Neural progenitor cell (in vitro differentiated cells): ENCODE measurements at regions not wholly inside any gene's neighbourhood (a gene's known extent, or its start where the extent isn't known, plus 50 kb on each side); places are given as distances from the start of the nearest gene placed in this dataset.

ENCODE experiments used
- DNase-seq: peaks from one replicate; pipeline ENCODE4 v3.0.0-alpha.2; 2016; ENCODE audit warnings: low spot score
- H2AFZ ChIP-seq: fragments of 200-600 bp; sonication (generic); replicated peaks from 2 replicates; pipeline ENCODE4 v1.6.1; 2016; ENCODE audit warnings: antibody characterized with exemption
- H3F3A ChIP-seq: fragments of 200-600 bp; sonication (generic); 2 replicates; pipeline ENCODE4 v1.6.1; 2016; ENCODE audit warnings: antibody characterized with exemption, low read depth
- H3K27ac ChIP-seq: fragments of 200-600 bp; sonication (generic); 2 replicates; pipeline ENCODE4 v1.5.1; 2016; ENCODE audit warnings: mild to moderate bottlenecking
- H3K27me3 ChIP-seq: fragments of 200-600 bp; sonication (generic); 2 replicates; pipeline ENCODE4 v1.6.1; 2016; ENCODE audit warnings: mild to moderate bottlenecking, moderate library complexity
- H3K36me3 ChIP-seq: fragments of 200-600 bp; sonication (generic); 2 replicates; pipeline ENCODE4 v1.5.1; 2016
- H3K4me1 ChIP-seq: fragments of 200-600 bp; sonication (generic); 2 replicates; pipeline ENCODE4 v1.6.1; 2016; ENCODE audit warnings: mixed run types
- H3K4me2 ChIP-seq: fragments of 200-600 bp; sonication (generic); 2 replicates; pipeline ENCODE4 v1.6.1; 2016
- H3K4me3 ChIP-seq: fragments of 200-600 bp; sonication (generic); 2 replicates; pipeline ENCODE4 v1.5.1; 2016
- H3K79me2 ChIP-seq: fragments of 200-600 bp; sonication (generic); 2 replicates; pipeline ENCODE4 v1.6.1; 2016; ENCODE audit warnings: low read depth
- H3K9ac ChIP-seq: fragments of 200-600 bp; sonication (generic); 2 replicates; pipeline ENCODE4 v1.6.1; 2016
- H3K9me3 ChIP-seq: fragments of 200-600 bp; sonication (generic); 2 replicates; pipeline ENCODE4 v1.5.1; 2016; ENCODE audit warnings: low read depth
- H4K20me1 ChIP-seq: fragments of 200-600 bp; sonication (generic); 2 replicates; pipeline ENCODE4 v1.6.1; 2016; ENCODE audit warnings: low read depth
- H3K27ac Mint-ChIP-seq: 3 replicates; pipeline ENCODE4 v1.8.0; 2021; ENCODE audit warnings: mixed read lengths
- H3K27me3 Mint-ChIP-seq: 2 replicates; pipeline ENCODE4 v1.8.0; 2022; ENCODE audit warnings: low read depth, mild to moderate bottlenecking, inconsistent platforms, moderate library complexity, mixed read lengths; ENCODE audit not compliant: insufficient read depth
- H3K36me3 Mint-ChIP-seq: 3 replicates; pipeline ENCODE4 v1.8.0; 2021; ENCODE audit warnings: mixed read lengths
- H3K4me1 Mint-ChIP-seq: 3 replicates; pipeline ENCODE4 v1.8.0; 2021; ENCODE audit warnings: mixed read lengths
- H3K4me3 Mint-ChIP-seq: 3 replicates; pipeline ENCODE4 v1.8.0; 2021; ENCODE audit warnings: mild to moderate bottlenecking, moderate library complexity, mixed read lengths
- H3K9me3 Mint-ChIP-seq: 3 replicates; pipeline ENCODE4 v1.8.0; 2020; ENCODE audit warnings: mixed read lengths
- CTCF ChIP-seq: fragments of 200-600 bp; sonication (generic); IDR thresholded peaks from 2 replicates; pipeline ENCODE4 v1.5.1; 2017; ENCODE audit warnings: antibody characterized with exemption, mild to moderate bottlenecking
- EZH2 ChIP-seq: fragments of 200-600 bp; sonication (generic); IDR thresholded peaks from 2 replicates; pipeline ENCODE4 v1.6.1; 2017; ENCODE audit warnings: antibody characterized with exemption, mild to moderate bottlenecking, moderate library complexity
- EZH2phosphoT487 ChIP-seq: fragments of 200-600 bp; sonication (generic); IDR thresholded peaks from 2 replicates; pipeline ENCODE4 v1.6.1; 2017; ENCODE audit warnings: antibody characterized with exemption

GRCh38 chr3:1943395-1944118 is 155.1 kb upstream of the CNTN4 start:
- Histone ChIP-seq H3F3A (no peaks in the 10 kb centered on the region), H4K20me1 (no peaks in the 10 kb centered on the region), H3K27ac (no peak overlapping the region), H3K4me3 (no peak overlapping the region), H3K79me2 (no peaks in the 10 kb centered on the region), H3K27me3 (no peaks in the 10 kb centered on the region), H3K9ac (no peak overlapping the region), H3K9me3 (no peaks in the 10 kb centered on the region), H2AFZ (no peak overlapping the region), H3K4me2 (no peak overlapping the region), H3K4me1 (no peaks in the 10 kb centered on the region), H3K36me3 (no peaks in the 10 kb centered on the region)
- DNase-seq, result no peak
- H3K36me3 Mint-ChIP-seq, result no peaks in the 10 kb centered on the region
- no peak overlapping the region for H3K27ac Mint-ChIP-seq
- H3K9me3 Mint-ChIP-seq, result no peaks in the 10 kb centered on the region
- no peaks in the 10 kb centered on the region for H3K27me3 Mint-ChIP-seq
- H3K4me3 Mint-ChIP-seq, result no peak overlapping the region
- H3K4me1 Mint-ChIP-seq, result no peaks in the 10 kb centered on the region
- TF ChIP-seq EZH2phosphoT487 (no peak), EZH2 (no peak), CTCF (no peak)

GRCh38 chr3:1945698-1946097 is 153.0 kb upstream of the CNTN4 start:
- Histone ChIP-seq H4K20me1 (no peaks in the 10 kb centered on the region), H3K4me3 (no peak overlapping the region), H3F3A (no peaks in the 10 kb centered on the region), H3K9ac (no peak overlapping the region), H3K79me2 (no peaks in the 10 kb centered on the region), H3K9me3 (no peaks in the 10 kb centered on the region), H3K4me1 (no peaks in the 10 kb centered on the region), H3K27ac (no peak overlapping the region), H3K36me3 (no peaks in the 10 kb centered on the region), H3K4me2 (no peak overlapping the region), H2AFZ (no peak overlapping the region), H3K27me3 (no peaks in the 10 kb centered on the region)
- Mint-ChIP-seq H3K27ac (no peak overlapping the region), H3K4me3 (no peak overlapping the region), H3K27me3 (no peaks in the 10 kb centered on the region), H3K4me1 (no peaks in the 10 kb centered on the region), H3K36me3 (no peaks in the 10 kb centered on the region), H3K9me3 (no peaks in the 10 kb centered on the region)
- no peak for DNase-seq
- TF ChIP-seq CTCF, result no peak

- H3K36me3 Mint-ChIP-seq, result no peaks in the 10 kb centered on the region
- H2AFZ ChIP-seq, result no peak overlapping the region
- peaks cover 2% of the 10 kb centered on the region for H3K9me3 Mint-ChIP-seq
Observed at GRCh38 chr3:1953536-1953935, 145.1 kb upstream of the CNTN4 start.

More at GRCh38 chr3:1953536-1953935, 145.1 kb upstream of the CNTN4 start:
- H3K79me2 ChIP-seq, result no peaks in the 10 kb centered on the region
- H3F3A ChIP-seq, result no peaks in the 10 kb centered on the region
- no peak overlapping the region for H3K27ac ChIP-seq
- DNase-seq, result no peak
- H3K4me3 ChIP-seq, result no peak overlapping the region
- H4K20me1 ChIP-seq, result no peaks in the 10 kb centered on the region
- H3K27ac Mint-ChIP-seq, result no peak overlapping the region
- TF ChIP-seq CTCF, result no peak
- TF ChIP-seq EZH2, result no peak
- TF ChIP-seq EZH2phosphoT487, result no peak
- H3K4me1 ChIP-seq, result no peaks in the 10 kb centered on the region
- no peaks in the 10 kb centered on the region for H3K36me3 ChIP-seq
- no peaks in the 10 kb centered on the region for H3K4me1 Mint-ChIP-seq
- H3K9me3 ChIP-seq, result no peaks in the 10 kb centered on the region
- no peaks in the 10 kb centered on the region for H3K27me3 ChIP-seq
- H3K27me3 Mint-ChIP-seq, result peaks cover 3% of the 10 kb centered on the region
- no peak overlapping the region for H3K9ac ChIP-seq
- H3K4me3 Mint-ChIP-seq, result no peak overlapping the region
- no peak overlapping the region for H3K4me2 ChIP-seq
